HG03565 (cell line): ENCODE measurements at regions not wholly inside any gene's neighbourhood (a gene's known extent, or its start where the extent isn't known, plus 50 kb on each side); places are given as distances from the start of the nearest gene placed in this dataset.
A peak's percentile ranks its signal among the peaks of the same experiment; 100 is the strongest.
"Not testable (repeated sequence)": the region's sequence is repeated elsewhere in the genome, so short reads cannot be mapped to it uniquely, and the experiment has no call there.

Experiments used
- ATAC-seq: cut with Tn5 transposase; IDR thresholded peaks from one replicate; pipeline ENCODE4 v1.9.1; 2021; ENCODE audit warnings: mild to moderate bottlenecking, moderate library complexity; ENCODE audit not compliant: unreplicated experiment

GRCh38 chr6:115873901-115874300 lies 186.8 kb downstream of the FRK start:
- ATAC-seq = no peak

DNA sequence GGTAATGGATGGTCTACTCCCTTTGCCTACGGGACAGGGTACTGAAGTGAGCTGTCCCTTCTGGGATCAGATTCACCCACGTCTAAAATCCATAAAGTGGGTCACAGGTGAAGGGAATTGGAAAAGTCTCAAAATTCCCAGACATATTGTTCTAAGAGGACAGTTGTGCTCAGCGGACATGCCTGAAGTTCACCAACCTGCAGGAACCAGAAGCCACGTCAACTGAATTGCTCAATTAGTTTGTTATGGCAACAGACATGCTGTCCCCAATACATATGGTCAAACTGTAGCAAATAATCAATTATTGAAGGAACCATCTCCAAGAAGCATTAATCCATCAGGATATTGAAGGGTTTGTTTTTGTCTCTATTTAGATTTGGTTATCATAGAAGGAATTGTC lies 190.2 kb downstream of the FRK start:
- no peak for ATAC-seq

DNA sequence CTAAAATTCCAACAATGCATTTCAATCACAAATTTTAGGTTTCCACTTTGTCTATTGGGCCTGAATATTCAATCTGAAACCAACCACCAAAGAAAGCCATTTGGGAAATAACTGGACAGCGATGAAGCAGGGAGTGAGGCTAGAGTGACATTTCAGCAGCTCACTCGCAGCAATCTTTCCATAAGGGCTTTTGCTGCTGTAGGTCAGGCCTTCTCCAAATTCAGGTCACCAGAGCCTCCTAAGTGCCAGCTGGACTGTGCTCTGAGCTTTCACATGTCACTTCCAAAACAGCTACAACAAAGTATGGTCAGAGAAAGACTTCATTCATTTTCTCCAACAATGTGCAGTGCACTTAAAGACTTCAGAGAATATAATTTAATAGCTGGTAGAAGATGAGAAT lies 194.8 kb downstream of the FRK start:
- no peak for ATAC-seq

DNA sequence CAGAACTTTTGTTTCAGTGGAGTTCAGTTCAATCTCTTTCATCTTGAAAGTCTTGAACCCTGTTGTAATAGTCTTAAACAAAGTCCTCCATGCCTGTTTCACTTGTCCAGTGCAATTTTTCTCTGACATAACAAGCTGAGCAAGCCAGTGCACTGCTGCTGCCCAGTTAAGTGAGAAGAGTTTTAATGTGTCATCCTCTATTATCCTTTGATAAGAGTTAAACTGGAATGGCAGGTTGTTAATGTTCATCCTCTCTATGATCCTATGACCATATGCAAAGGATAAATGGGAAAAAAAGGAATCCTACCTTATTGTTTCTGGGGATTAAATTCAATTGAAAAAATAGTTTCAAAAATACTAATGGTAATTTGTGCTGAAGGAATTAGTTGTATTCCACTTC lies 197.5 kb downstream of the FRK start:
- no peak for ATAC-seq

- not testable (repeated sequence) for ATAC-seq
These were observed 199.0 kb downstream of the FRK start for GRCh38 chr6:115861658-115862057.

DNA sequence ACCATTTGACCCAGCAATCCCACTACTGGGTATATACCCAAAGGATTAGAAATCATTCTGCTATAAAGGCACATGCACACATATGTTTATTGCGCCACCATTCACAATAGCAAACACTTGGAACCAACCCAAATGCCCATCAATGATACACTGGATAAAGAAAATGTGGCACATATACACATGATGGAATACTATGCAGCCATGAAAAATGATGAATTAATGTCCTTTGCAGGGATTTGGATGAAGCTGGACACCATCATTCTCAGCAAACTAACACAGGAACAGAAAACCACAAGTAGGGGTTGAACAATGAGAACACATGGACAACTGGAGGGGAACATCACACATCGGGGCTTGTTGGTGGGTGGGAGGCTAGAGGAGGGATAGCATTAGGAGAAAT lies 201.1 kb downstream of the FRK start:
- not testable (repeated sequence) for ATAC-seq

GRCh38 chr6:115854866-115855665 lies 205.6 kb downstream of the FRK start:
- ATAC-seq = no peak

DNA sequence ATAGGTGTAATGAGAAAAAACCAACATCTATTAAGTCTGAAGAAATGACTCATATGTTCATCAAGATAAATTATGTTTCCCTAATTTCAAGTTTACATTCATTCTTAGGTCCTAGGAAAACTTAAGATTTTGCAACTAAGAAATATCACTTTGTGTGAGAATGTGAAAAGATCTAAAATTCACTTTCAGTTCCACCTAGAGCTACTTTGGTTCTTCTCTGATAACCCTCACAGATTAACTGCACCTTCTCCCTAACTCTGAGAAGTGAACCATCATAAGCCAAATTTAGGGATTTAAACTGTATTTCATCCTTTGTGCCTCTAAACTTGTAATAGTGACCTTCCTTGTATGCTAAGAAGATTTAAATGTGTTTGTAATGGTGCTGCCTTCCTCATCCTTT lies 213.0 kb downstream of the FRK start:
- no peak for ATAC-seq

- no peak for ATAC-seq
These were observed 216.7 kb downstream of the FRK start for GRCh38 chr6:115843945-115844344.

DNA sequence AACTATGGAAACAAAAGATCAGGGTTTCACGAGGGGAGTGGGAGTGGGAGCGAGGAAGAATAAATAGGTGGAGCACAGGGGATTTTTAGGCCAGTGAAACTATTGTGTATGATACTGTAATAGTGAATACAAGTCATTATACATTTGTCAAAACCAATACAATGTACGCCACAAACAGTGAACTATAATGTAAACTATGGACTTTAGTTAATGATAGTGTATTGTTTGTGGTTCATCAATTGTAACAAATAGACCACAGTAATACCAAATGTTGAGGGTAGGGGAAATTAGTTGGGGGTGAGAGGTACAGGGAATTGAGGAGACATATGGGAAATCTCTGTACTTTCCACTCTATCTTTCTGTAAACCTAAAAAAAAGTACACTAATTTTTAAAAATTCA lies 218.4 kb downstream of the FRK start:
- no peak for ATAC-seq

GRCh38 chr6:115839583-115840181 lies 221.0 kb downstream of the FRK start:
- no peak for ATAC-seq

DNA sequence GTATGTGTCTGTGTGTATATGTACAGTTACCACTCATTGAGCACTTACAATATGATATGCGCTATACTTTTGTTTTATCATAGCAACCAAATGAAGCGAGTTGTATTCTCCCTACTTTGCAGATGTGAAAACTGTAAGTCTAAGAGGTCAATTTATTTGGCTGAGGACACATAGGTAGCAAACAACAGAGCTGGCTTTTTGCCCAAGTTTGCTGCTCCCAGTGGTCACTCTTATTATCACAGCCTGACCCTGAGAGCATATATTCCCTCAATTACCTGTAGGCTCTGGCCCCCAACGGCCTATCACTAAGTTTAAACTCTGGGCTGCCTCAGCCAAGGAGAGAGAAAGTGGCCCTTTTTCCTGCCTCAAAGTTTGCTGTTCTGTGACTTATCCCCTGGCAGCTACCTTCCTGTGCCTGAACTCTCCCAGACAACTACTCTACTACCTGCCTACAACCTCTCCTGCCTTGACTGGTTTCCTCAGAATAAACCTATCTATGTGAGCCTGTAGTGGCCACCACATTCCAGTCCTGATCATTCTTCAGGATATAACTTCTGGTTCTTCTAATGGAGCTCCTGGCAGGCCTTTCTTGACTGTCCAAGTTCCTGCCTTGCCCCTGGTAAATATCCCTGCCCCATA lies 221.8 kb downstream of the FRK start:
- peak; percentile 98 for ATAC-seq

DNA sequence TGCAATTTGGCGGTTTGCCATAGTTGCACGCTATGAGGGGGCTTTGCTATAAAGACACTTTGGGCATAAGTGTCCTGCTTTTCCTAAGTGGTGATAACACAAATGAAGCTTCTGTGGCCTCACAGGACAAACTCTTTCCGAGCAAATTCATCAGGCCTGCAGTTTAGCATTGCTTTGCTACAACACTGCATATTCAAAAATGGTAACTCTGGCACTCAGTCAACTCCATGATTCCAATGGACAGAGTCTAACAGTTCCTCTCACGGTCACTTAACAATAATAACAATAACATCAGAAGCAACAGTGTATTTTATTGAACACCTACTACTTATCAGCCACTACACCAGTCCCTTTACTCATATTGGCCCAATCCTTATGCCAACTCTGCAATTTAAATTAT lies 222.5 kb downstream of the FRK start:
- ATAC-seq = no peak

DNA sequence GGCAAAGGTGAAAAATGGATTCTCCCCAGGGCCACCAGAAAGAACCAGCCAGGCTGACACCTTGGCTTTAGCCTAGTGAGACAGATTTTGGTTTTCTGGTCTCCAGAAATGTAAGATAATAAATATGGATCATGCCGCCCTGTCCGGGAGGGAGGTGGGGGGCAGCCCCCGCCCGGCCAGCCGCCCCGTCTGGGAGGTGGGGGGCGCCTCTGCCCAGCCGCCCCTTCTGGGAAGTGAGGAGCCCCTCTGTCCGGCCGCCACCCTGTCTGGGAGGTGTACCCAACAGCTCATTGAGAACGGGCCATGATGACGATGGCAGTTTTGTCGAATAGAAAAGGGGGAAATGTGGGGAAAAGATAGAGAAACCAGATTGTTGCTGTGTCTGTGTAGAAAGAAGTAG lies 224.3 kb downstream of the FRK start:
- ATAC-seq = not testable (repeated sequence)

GRCh38 chr6:115835314-115835713 lies 225.4 kb downstream of the FRK start:
- ATAC-seq = no peak

GRCh38 chr6:115834542-115834941 lies 226.1 kb downstream of the FRK start:
- ATAC-seq = not testable (repeated sequence)

GRCh38 chr6:115832786-115833185 lies 227.9 kb downstream of the FRK start:
- ATAC-seq = no peak

DNA sequence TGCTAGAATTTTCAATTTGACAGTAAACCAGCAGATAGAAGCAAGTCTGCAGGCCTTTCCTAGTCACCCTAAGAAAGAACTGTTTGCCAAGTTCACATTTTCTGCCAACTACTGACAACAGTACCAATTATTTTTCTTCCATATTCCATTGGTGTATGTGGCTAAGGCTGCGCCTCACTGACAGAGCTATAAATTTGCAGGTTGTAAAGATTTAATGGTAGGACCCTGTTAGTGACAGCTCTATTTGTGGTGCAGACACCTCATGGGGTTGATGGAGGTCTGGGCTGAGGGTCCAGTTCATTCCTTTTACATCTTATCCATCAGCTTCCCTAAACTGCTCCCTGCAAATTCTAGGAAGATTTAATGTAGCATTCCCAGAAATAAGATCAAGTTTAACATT lies 228.5 kb downstream of the FRK start:
- no peak for ATAC-seq

DNA sequence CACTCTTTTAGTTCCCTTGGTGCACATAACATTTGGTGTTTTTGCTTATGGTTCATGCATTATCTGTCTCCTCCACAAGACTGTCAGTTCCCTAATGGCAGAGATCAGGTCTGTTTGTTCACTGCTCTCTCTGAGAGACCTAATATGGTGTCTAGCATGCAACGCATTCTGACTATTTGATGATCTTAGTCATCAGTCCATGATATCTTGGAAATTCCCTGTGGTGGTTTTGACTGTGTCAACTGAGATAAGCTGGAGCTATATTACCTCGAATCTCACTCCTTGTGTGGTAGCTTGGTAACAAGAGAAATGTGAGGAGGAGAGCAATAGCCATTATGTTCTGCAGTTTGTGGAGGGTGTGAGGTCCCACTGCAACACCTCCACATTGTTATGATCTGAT lies 229.8 kb downstream of the FRK start:
- ATAC-seq = peak; percentile 84

GRCh38 chr6:115821798-115822197 lies 238.9 kb downstream of the FRK start:
- no peak for ATAC-seq

GRCh38 chr6:115819506-115819905 lies 241.2 kb downstream of the FRK start:
- no peak for ATAC-seq

DNA sequence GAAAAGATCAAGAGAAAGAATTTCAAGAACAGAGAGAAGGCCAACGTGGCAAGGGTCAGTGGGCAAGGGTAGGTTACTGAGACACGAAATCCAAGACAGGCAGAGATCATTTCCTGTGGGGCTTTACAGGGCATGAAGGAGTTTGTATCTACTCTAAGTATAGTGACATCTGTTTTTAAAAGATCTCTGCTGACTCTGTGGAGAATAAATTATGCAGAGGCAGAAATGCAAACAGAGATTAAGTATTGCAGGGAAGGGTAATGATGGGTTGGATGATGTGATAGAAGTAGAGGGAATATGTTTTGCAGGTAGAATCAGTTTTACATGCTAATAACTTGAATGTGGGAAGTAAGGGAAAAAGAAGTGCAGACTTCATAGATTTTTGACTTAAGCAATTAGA lies 243.5 kb downstream of the FRK start:
- no peak for ATAC-seq
